B cell (primary cell): ENCODE measurements at regions not wholly inside any gene's neighbourhood (a gene's known extent, or its start where the extent isn't known, plus 50 kb on each side); places are given as distances from the start of the nearest gene placed in this dataset.

Experiments used
- EZH2 ChIP-seq: IDR thresholded peaks from 2 replicates; pipeline ENCODE4 v1.6.1; 2012; ENCODE audit warnings: borderline replicate concordance, low read depth, mild to moderate bottlenecking, moderate library complexity, low read length; ENCODE audit not compliant: insufficient read depth, poor library complexity, severe bottlenecking
- TF ChIP-seq, protein P1 (sequence below): fragments of 200-600 bp; IDR thresholded peaks from one replicate; pipeline ENCODE4 v1.8.0; 2022; ENCODE audit warnings: antibody characterized with exemption, mild to moderate bottlenecking

DNA sequence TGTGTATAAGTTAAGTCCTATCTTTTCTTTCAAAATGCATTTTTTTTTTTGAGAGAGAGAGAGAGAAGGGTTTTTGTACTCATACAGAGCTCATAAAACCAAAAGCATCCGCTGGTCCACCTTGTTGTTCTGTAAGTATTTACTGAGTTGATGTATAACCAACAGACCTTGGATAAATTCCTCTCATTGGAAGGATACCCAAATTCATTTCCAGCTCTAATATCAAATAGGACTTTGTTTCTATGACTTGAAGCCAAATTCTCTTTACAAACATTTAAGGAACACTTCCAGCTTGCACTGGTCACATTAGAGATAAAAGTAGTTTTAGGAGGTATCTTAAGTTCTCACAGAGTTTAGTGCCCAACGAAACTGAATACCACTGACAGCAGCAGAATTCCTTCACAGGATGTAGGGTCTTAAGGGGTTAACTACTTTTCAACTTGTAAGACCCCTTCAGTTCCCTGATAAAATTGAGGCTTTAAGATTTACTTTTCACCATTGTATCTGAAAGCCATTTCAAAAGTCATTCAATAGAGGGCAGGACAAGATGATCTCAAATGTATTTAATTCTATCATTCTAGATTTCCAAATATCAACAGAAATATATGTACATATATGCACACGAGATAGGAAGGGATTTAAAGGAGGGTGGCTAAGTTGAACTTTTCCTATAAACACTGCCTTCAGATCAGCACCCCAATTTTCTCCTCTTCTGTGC is 1398.5 kb upstream of the CELF4 start:
- TF ChIP-seq, protein P1, sequence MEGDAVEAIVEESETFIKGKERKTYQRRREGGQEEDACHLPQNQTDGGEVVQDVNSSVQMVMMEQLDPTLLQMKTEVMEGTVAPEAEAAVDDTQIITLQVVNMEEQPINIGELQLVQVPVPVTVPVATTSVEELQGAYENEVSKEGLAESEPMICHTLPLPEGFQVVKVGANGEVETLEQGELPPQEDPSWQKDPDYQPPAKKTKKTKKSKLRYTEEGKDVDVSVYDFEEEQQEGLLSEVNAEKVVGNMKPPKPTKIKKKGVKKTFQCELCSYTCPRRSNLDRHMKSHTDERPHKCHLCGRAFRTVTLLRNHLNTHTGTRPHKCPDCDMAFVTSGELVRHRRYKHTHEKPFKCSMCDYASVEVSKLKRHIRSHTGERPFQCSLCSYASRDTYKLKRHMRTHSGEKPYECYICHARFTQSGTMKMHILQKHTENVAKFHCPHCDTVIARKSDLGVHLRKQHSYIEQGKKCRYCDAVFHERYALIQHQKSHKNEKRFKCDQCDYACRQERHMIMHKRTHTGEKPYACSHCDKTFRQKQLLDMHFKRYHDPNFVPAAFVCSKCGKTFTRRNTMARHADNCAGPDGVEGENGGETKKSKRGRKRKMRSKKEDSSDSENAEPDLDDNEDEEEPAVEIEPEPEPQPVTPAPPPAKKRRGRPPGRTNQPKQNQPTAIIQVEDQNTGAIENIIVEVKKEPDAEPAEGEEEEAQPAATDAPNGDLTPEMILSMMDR = no peak
- TF ChIP-seq EZH2 = no peak
